Left lung (tissue), 4 donors: ENCODE measurements at regions not wholly inside any gene's neighbourhood (a gene's known extent, or its start where the extent isn't known, plus 50 kb on each side); places are given as distances from the start of the nearest gene placed in this dataset.

Experiments used
- ATAC-seq: fragments of 200-7000 bp; cut with Tn5 transposase; one replicate; pipeline ENCODE4 v1.9.1; 2020; ENCODE audit warnings: moderate library complexity
- DNase-seq, 4 donors: peaks; one replicate each; pipeline ENCODE4 v3.0.0-alpha.2; 2013 to 2020
- H3K27ac ChIP-seq, 2 donors: fragments of 200-600 bp; sonication (generic) in 1 of 2; one replicate each; pipeline versions ENCODE4 v1.5.0 to v1.8.0; 2020 to 2021
- H3K27me3 ChIP-seq, 2 donors: fragments of 200-600 bp; sonication (generic) in 1 of 2; one replicate each; pipeline versions ENCODE4 v1.5.0 to v1.8.0; 2020 to 2021
- H3K36me3 ChIP-seq, 2 donors: fragments of 200-600 bp; sonication (generic) in 1 of 2; one replicate each; pipeline versions ENCODE4 v1.5.0 to v1.8.0; 2020 to 2021
- H3K4me1 ChIP-seq, 2 donors: fragments of 200-600 bp; one replicate each; pipeline ENCODE4 v1.8.0; 2021
- H3K4me3 ChIP-seq, 2 donors: fragments of 200-600 bp; sonication (generic) in 1 of 2; one replicate each; pipeline versions ENCODE4 v1.5.0 to v1.8.0; 2020 to 2021; ENCODE audit warnings: mild to moderate bottlenecking in 1 of 2
- H3K9me3 ChIP-seq, 2 donors: fragments of 200-600 bp; sonication (generic) in 1 of 2; one replicate each; pipeline versions ENCODE4 v1.5.0 to v1.8.0; 2020 to 2021
- CTCF ChIP-seq, 2 donors: fragments of 200-600 bp; sonication (generic) in 1 of 2; IDR thresholded peaks; one replicate each; pipeline versions ENCODE4 v1.5.0 to v1.8.0; 2021; ENCODE audit warnings: antibody characterized with exemption in 2 of 2
- intact Hi-C, 2 donors: fragments of 100-400 bp; cut with DNase I; formaldehyde crosslinking; loops; one replicate each; pipeline versions ENCODE4 v1.11.2 to v1.14.2; 2022
- donor health status: DM: no; HTN: yes; CAD: no.
- donor health status: DM: no; HTN: no; CAD: no.

DNA sequence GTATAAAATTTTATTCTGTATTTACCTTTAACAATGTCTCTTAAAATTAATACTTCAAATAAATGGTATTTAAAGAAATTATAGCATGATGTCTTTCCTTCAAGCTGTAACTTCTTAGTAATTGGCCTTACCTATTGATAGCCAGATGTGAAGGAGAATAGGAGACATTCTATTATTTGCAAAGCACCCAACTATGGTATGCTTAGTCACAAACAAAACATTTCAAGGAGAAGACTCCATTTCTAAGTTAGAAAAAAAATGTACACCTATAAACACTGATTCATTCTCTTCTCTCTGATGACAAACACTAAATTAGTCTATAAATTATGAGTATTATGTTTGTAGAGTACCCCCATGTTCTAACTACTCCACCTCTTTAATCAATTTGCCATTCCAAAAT, 66.4 kb downstream of the NKX6-1 start:
- intact Hi-C loops: no loop called here
- Histone ChIP-seq H3K27me3 (no peaks in the 10 kb centered on the region), H3K4me1 (no peaks in the 10 kb centered on the region), H3K4me3 (no peak overlapping the region), H3K9me3 (no peaks in the 10 kb centered on the region), H3K27ac (no peak overlapping the region), H3K36me3 (no peaks in the 10 kb centered on the region)
- DNase-seq (no peak), ATAC-seq (no peak)
- TF ChIP-seq CTCF (IDR thresholded peaks at IDR 0.05): no peak

GRCh38 chr4:84420608-84421007, 78.5 kb downstream of the NKX6-1 start:
- Histone ChIP-seq H3K9me3 (peaks cover 0 to 7% of the 10 kb centered on the region in 2 donors), H3K4me3 (no peak overlapping the region), H3K27me3 (no peaks in the 10 kb centered on the region), H3K27ac (no peak overlapping the region), H3K36me3 (no peaks in the 10 kb centered on the region), H3K4me1 (no peaks in the 10 kb centered on the region)
- no peak for TF ChIP-seq CTCF (IDR thresholded peaks at IDR 0.05)
- intact Hi-C loops: no loop called here
- ATAC-seq (no peak), DNase-seq (no peak)

DNA sequence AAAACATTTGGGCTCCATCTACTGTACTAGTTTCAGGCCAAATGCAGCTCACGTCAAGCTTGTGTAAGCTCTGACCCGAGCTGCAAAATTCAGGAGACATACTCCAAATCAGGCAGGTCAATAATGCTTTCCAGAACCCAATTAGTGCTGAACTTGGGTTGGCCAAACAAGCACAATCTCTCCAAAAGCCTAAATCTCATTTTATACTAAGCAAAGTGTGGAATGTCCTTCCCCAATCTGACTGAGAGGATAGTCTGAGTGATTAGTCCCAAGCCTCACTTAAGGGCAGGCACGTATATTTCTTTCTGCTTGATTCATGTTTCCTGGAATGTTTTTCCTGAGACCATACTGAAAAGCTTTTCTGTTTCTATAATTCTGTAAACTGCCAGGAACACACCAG, 79.9 kb downstream of the NKX6-1 start:
- DNase-seq (no peak), ATAC-seq (no peak)
- no peak overlapping the region for H3K27ac ChIP-seq
- no peaks in the 10 kb centered on the region for H3K4me1 ChIP-seq
- no peak for TF ChIP-seq CTCF (IDR thresholded peaks at IDR 0.05)
- no peaks in the 10 kb centered on the region for H3K9me3 ChIP-seq
- H3K36me3 ChIP-seq: no peaks in the 10 kb centered on the region
- H3K27me3 ChIP-seq: no peaks in the 10 kb centered on the region
- intact Hi-C loops: no loop called here
- H3K4me3 ChIP-seq: no peak overlapping the region

DNA sequence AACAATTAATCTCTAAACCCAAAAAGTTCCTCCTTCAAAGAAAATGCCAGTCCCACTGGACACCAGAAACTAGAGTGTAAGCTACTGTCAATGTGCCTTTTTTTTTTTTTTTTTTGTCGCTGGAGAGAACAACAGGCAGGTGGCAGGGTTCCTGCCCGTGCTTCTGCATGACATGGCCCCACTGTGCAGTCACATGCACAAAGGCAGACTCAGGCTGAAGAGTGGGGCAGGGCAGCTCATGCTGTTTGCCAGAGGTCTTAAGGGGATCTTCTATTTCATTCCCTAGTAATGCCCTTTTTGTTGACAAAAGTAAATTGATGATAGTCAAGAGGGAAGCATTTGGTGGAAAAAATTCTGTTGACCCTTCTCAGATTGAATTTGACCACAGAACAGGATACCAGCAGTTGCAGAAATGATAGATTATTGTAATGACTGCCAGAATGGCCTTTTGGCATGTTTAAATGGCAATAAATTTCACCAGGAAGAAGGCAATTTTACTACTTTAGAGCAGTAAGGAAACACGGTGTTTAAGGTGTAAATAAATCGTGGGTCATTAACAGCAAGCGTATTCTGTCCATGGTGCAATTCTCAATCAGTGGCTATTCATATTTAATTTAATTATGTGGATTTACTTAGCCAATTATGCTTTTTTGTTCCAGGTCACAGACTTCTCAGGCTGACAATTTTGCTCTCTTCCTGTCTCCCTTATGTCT, 80.9 kb downstream of the NKX6-1 start:
- intact Hi-C loops: no loop called here
- no peaks in the 10 kb centered on the region for H3K36me3 ChIP-seq
- DNase-seq (no peak), ATAC-seq (no peak)
- H3K27me3 ChIP-seq: no peaks in the 10 kb centered on the region
- no peaks in the 10 kb centered on the region for H3K9me3 ChIP-seq
- no peaks in the 10 kb centered on the region for H3K4me1 ChIP-seq
- no peak overlapping the region for H3K27ac ChIP-seq
- H3K4me3 ChIP-seq: no peak overlapping the region
- TF ChIP-seq CTCF (IDR thresholded peaks at IDR 0.05): no peak

DNA sequence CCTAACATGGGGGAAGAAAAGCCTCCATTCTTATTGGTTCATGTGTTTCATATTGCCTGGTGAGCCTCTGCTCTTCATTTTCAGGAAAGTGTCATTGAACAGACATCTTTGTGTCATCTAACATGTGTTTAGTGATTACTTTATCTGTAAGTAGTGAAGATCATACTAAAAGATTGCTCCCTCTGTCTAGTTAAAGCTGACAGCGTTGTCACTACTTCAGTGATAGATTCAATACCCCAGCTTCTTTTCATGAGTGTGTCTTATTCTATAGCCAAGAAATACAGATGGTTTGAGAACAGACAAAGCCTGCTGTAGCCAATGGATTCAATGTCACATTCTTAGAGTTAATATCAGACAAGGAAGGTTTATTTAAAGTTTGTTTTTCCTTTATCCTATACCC, 85.1 kb downstream of the NKX6-1 start:
- H3K4me1 ChIP-seq: no peaks in the 10 kb centered on the region
- H3K4me3 ChIP-seq: no peak overlapping the region
- H3K9me3 ChIP-seq: no peaks in the 10 kb centered on the region
- H3K27ac ChIP-seq: no peak overlapping the region
- no peaks in the 10 kb centered on the region for H3K27me3 ChIP-seq
- intact Hi-C loops: no loop called here
- DNase-seq (no peak), ATAC-seq (no peak)
- no peak for TF ChIP-seq CTCF (IDR thresholded peaks at IDR 0.05)
- H3K36me3 ChIP-seq: no peaks in the 10 kb centered on the region
